AG20443 (cell line): ENCODE measurements at regions not wholly inside any gene's neighbourhood (a gene's known extent, or its start where the extent isn't known, plus 50 kb on each side); places are given as distances from the start of the nearest gene placed in this dataset.

ENCODE experiments used
- DNase-seq: peaks from one replicate; pipeline ENCODE4 v3.0.0; 2012; ENCODE audit warnings: low spot score, mixed read lengths

GRCh38 chr12:58530742-58531062 lies 389.6 kb downstream of the LRIG3 start:
- peak; percentile 24 for DNase-seq

GRCh38 chr12:58532855-58533608 lies 387.3 kb downstream of the LRIG3 start:
- DNase-seq: no peak

- no peak for DNase-seq
Observed at GRCh38 chr12:58533652-58534051, 386.7 kb downstream of the LRIG3 start.

- DNase-seq: peak; percentile 39
Observed at GRCh38 chr12:58537278-58537677, 383.0 kb downstream of the LRIG3 start.

DNA sequence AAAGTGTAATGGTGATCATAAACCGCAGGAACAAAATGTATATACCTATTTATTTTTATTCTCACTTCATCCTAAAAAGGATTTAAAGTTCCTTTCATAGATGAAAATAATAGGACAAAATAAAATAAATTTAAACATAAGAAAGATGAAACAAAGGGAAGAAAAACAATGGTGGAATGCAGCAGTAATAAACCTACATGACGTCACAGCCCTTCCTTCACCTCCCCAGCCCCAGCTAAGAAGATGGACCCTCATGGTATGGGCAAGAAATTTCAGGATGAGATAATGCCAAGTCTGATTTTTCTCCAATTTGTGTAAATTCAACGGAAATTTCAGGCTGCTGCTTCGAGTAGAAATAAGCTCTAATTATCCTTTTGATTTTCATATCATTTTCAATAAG lies 381.0 kb downstream of the LRIG3 start:
- DNase-seq: no peak

DNA sequence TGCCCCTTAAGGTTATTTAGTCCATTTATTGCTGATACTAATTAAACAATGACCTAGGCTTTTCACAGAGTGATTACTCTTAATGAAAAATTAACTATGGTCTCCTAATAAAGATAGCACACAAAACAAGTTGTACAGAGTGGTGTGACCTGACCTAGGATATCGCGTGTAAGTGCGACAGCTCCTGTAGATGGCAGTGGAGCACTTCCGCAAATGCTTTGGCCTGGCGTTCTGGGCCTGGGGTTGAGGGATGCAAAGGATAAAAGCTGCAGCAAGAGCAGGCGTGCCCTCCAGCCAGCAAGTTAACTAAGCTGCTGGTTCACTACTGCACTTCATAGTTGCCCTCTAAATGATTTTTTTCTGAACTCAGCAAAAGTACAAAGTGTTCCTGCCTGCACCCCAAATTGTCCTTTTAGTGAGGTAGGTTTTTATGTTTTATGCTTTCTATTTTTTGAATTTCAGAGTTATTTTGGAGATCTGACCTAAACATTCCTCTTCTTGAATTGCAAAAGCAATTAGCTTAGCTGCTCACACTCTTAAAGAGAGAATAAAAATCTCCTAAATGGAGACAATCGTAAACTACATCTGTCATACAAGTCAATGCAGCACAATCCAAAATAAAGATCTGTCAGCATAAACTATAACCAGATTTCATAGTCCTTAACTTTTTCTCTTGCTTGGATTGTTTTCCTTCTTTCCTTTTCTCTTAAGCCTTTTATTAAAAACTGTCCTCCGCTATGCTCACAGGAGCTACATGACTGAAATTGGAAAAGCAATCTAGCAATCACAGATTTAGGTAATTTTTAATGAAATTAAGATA lies 379.6 kb downstream of the LRIG3 start:
- peak; percentile 71 for DNase-seq

- no peak for DNase-seq
Observed at GRCh38 chr12:58541300-58541690, 379.0 kb downstream of the LRIG3 start.

DNA sequence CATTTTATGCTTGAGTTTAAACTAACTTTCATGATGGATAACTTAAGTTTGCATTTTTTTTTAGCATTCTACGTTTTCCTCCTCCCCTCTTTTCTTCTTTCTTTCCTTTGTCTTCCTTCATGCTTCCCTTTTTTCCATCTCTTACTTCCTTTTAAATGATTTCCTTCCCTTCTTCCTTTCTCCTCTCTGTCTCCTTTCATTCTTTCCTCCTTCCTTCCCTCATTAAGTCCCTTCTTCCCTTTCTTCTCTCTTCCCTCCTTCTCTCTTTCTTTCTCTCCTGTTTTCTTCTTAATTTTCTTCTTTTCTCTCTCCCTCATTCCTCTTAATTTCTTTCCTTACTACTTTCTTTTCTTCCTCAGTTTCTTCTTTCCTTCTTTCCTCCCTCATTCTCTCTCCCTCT lies 376.0 kb downstream of the LRIG3 start:
- no peak for DNase-seq

- DNase-seq: no peak
Observed at GRCh38 chr12:58547217-58547616, 373.1 kb downstream of the LRIG3 start.

DNA sequence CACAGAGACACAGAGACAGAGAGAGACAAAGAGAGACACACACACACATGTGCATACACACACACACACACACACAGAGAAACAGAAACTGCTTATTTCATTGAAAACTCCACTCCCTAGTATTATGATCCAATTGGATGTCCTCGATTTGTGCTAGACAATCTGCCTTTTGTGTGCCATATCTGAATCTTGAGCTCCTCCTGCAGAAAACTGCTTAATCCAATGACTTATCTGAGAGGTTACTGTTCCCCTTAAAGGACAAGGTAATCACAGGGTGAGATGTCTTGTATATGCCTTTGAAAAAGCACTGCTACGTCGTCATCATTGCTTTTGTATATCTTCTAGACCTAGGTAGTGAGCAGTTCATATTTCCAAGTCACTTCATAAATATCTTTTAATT lies 371.5 kb downstream of the LRIG3 start:
- DNase-seq: no peak

DNA sequence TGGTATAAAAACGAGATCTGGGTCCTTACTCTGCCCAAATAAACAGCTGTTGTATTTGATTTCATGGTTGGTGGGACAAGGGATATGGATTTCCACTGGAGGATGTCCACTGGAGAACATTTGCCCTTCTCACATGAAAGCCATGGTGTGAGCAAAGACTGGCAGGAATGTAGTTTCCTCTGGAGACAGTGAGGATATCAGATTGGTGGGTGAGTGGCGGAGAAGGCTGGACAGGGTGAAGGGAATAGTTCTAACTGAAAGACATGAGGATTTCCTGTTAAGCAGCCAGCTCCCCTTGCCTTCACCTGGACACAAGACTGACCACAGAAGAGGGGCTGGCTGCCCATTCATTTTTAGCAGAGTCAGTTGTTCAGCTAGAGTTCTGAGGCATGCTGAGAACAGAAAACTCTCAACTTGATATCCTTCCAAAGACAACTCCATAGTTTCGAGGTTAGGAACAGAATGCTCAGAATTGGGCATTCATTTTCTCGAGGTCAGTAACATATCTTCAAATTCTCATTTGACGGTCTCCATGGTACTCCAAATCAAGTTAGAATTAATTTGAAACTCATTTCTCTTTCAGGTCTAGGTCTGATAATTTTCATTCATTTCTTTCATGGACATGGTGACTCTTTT lies 365.7 kb downstream of the LRIG3 start:
- no peak for DNase-seq

GRCh38 chr12:58557171-58557570 lies 363.1 kb downstream of the LRIG3 start:
- peak; percentile 53 for DNase-seq

DNA sequence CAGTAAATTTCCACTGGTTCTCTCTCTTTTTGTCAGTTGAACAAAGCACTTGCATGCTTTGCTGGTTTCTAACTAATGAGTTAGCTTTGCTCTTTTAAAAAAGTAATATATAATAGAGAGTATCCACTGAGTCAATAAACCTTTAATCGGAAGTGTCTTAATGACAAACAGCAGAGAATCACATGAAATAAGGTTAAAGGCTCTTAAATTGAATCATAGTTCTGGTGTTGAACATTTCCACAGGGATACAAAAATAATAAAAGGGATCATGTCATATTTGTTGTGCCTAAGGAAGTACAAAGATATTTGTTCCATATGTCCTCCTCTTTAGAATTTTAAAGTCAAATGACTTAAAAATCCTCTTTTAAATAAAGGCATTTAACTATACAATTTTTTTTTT lies 362.6 kb downstream of the LRIG3 start:
- no peak for DNase-seq

- no peak for DNase-seq
Observed at GRCh38 chr12:58563621-58564020, 356.7 kb downstream of the LRIG3 start.

- peak; percentile 33 for DNase-seq
Observed at GRCh38 chr12:58564721-58565120, 355.6 kb downstream of the LRIG3 start.

- DNase-seq: peak; percentile 59
Observed at GRCh38 chr12:58566599-58566998, 353.7 kb downstream of the LRIG3 start.

DNA sequence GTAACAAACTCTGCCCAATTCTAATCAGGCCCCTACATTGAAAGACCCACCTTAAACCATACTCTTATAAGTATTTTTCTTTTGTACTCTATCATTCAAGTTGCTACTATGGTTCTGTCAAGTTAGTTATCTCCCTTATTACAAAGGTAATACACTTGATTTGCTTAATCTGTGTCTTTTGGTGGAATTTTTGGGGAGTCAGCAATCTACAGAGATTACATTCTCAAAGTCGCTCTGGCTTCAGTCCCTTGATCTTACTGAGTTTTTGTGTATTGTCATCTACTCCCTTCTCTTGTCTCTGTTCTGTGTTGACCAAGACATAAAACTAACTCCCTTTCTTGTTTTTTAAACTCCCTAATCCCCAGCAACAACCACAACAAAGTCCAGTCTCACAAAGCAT lies 353.1 kb downstream of the LRIG3 start:
- no peak for DNase-seq

DNA sequence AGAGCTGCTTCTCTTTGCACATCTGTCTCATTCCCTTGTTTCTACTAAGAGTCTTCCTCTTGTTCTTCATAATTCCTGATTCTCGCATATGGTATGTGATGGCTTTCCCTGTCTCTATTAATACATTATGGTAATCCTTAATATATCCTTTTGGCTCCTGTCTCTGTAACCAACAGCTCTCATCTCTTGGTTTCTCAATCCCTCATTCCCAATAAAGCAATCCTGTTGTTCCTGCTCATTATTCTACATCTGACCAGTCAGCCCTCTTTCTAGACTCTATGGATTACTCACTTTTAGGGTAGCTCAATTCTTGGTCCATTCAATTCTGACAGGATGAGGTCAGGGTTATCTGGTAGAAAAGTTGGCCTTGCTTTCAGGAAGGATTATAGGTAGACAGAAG lies 349.9 kb downstream of the LRIG3 start:
- DNase-seq: no peak

- peak; percentile 78 for DNase-seq
Observed at GRCh38 chr12:58575256-58575655, 345.0 kb downstream of the LRIG3 start.

DNA sequence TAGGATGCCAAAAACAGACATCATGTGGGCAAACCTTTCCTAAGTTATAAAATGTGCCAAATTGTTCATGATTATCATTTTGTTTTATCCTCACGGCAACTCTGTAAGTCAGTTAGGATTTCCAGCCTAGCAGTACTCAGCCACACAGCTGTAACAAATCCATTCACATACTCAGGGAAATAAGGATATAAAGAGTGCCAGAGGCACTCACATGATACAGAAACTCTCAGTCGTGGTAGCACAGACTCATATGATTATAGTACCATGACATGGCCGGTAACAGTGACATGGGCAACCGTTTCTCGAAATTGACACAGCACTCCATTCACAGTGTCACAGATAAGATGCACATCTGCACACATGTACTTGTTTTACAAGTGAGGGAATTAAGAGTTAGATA lies 344.2 kb downstream of the LRIG3 start:
- no peak for DNase-seq

DNA sequence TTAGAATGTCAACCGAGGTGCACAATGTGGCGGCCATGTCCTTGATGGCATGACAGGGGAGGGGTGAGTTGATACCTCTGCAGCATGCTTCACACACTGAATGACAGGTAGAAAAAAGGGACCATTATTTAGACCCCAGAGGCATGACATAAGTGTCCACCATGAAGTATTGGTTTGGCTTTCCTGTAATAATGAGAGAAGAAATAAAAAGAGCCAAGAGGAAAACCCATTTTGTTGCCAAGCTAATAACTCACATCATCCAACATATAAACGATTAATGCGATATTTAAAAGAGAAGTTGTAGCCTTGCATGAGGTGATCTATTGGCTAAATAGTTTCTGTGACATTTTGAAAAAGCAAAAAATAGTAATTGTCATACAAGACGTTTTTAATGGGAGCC lies 343.4 kb downstream of the LRIG3 start:
- no peak for DNase-seq

- no peak for DNase-seq
Observed at GRCh38 chr12:58580095-58580494, 340.2 kb downstream of the LRIG3 start.

GRCh38 chr12:58583529-58583928 lies 336.8 kb downstream of the LRIG3 start:
- peak; percentile 63 for DNase-seq
